ENCODE measurements at regions not wholly inside any gene's neighbourhood (a gene's known extent, or its start where the extent isn't known, plus 50 kb on each side); places are given as distances from the start of the nearest gene placed in this dataset.

DNA sequence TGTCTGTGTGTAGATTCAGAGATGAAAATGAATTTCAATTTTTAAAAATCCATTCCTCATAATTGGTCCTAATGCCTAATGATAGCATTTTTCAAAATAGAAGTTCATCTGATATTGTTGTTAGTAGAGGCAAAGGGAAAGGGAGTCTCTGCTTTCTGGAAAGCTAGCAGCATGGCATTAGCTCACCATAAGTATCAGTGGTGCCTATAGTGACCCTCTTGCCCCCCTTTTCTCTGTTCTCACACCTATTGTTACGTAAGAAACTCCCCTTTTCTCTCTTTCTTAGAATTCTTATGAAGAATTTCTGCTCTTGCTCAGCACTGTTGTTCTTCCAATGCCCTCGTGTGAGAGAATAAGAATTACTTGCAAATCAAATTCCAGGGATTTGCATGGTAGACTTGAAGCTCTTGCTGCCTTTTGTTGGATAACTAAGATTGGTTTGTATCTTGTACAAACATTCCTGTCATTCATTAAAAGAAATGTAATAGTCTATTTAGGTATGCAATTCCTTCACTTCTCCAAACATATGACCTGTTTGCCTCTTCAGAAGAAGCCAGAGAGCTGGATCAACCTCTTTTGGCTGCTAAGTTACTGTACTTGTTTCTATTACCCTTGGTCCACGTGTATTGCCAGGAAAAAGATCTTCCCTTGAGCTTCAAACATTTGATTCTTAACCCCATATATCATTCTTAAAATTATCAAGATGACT, 69.2 kb upstream of the MAGI3 start:
- 7% methylated on average over 3 of the region's 3 CpGs for WGBS (ENCODE audit: low lambda C conversion rate)
- POLR2A ChIA-PET: no interaction called here
- H3K4me1 ChIP-seq (ENCODE audit: insufficient read depth, low read length): no peaks in the 10 kb centered on the region

More for the DNA sequence above, 69.2 kb upstream of the MAGI3 start:
- H3K4me2 ChIP-seq (ENCODE audit: low read depth, low read length): no peak overlapping the region
- H4K20me1 ChIP-seq (ENCODE audit: insufficient read depth, low read length): no peaks in the 10 kb centered on the region
- no peaks in the 10 kb centered on the region for H3K9me3 ChIP-seq (ENCODE audit: low read length)
- ATAC-seq (no peak), FAIRE-seq (no peak), DNase-seq (ENCODE audit: low spot score) (no peak)
- CTCF ChIA-PET (ENCODE audit: low intra/inter-chr PET ratio, low total read pairs): no interaction called here
- H3K27ac ChIP-seq (ENCODE audit: extremely low read length, insufficient read depth, low read length): no peak overlapping the region
- no peaks in the 10 kb centered on the region for H3K79me2 ChIP-seq (ENCODE audit: insufficient read depth, low read length)
- no peak overlapping the region for H3K4me3 ChIP-seq (replicated peaks in 1 of 3; ENCODE audit: insufficient read depth in 1 of 3, low read depth in 2 of 3, low read length in 3 of 3)
- intact Hi-C loops (cut with micrococcal nuclease; ENCODE audit: unreplicated experiment) (no loop called here), in situ Hi-C loops (cut with HindIII; ENCODE audit: extremely low pct_ligation_motif_present, low pct_unique_long_range_greater_than_20kb) (no loop called here)
- peaks cover 0 to 1% of the 10 kb centered on the region in 2 experiments; a peak in 2 of 5 replicates for H3K27me3 ChIP-seq (ENCODE audit: control insufficient read depth in 1 of 2, insufficient read depth in 2 of 2, low read length in 2 of 2)
- no peak overlapping the region for H2AFZ ChIP-seq (ENCODE audit: low read length)
- TF ChIP-seq DR1 (CRISPR knock-in tag; IDR thresholded peaks at IDR 0.05): no peak
- no peak for TF ChIP-seq ZNF547 (CRISPR knock-in tag; IDR thresholded peaks at IDR 0.05)
- TF ChIP-seq JUNB (CRISPR knock-in tag; IDR thresholded peaks at IDR 0.05; ENCODE audit: borderline replicate concordance): no peak
- TF ChIP-seq ZNF138 (CRISPR knock-in tag; IDR thresholded peaks at IDR 0.05; ENCODE audit: low read depth): no peak
- TF ChIP-seq, protein P1, sequence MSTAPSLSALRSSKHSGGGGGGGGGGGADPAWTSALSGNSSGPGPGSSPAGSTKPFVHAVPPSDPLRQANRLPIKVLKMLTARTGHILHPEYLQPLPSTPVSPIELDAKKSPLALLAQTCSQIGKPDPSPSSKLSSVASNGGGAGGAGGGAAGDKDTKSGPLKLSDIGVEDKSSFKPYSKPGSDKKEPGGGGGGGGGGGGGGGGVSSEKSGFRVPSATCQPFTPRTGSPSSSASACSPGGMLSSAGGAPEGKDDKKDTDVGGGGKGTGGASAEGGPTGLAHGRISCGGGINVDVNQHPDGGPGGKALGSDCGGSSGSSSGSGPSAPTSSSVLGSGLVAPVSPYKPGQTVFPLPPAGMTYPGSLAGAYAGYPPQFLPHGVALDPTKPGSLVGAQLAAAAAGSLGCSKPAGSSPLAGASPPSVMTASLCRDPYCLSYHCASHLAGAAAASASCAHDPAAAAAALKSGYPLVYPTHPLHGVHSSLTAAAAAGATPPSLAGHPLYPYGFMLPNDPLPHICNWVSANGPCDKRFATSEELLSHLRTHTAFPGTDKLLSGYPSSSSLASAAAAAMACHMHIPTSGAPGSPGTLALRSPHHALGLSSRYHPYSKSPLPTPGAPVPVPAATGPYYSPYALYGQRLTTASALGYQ (CRISPR knock-in tag; IDR thresholded peaks at IDR 0.05): no peak
- no peak for TF ChIP-seq NFE2 (CRISPR knock-in tag; IDR thresholded peaks at IDR 0.05)
- TF ChIP-seq ZNF232 (CRISPR knock-in tag; IDR thresholded peaks at IDR 0.05; ENCODE audit: borderline replicate concordance): no peak
- TF ChIP-seq ZNF468 (CRISPR knock-in tag; IDR thresholded peaks at IDR 0.05): no peak
- TF ChIP-seq, protein P2, sequence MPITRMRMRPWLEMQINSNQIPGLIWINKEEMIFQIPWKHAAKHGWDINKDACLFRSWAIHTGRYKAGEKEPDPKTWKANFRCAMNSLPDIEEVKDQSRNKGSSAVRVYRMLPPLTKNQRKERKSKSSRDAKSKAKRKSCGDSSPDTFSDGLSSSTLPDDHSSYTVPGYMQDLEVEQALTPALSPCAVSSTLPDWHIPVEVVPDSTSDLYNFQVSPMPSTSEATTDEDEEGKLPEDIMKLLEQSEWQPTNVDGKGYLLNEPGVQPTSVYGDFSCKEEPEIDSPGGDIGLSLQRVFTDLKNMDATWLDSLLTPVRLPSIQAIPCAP (CRISPR knock-in tag; IDR thresholded peaks at IDR 0.05; ENCODE audit: low read depth): no peak
- TF ChIP-seq, protein P3, sequence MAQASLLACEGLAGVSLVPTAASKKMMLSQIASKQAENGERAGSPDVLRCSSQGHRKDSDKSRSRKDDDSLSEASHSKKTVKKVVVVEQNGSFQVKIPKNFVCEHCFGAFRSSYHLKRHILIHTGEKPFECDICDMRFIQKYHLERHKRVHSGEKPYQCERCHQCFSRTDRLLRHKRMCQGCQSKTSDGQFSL (CRISPR knock-in tag; IDR thresholded peaks at IDR 0.05): no peak
- TF ChIP-seq TEAD2 (CRISPR knock-in tag; IDR thresholded peaks at IDR 0.05): no peak
- no peak for TF ChIP-seq ZNF3 (CRISPR knock-in tag; IDR thresholded peaks at IDR 0.05)
- TF ChIP-seq, protein P4, sequence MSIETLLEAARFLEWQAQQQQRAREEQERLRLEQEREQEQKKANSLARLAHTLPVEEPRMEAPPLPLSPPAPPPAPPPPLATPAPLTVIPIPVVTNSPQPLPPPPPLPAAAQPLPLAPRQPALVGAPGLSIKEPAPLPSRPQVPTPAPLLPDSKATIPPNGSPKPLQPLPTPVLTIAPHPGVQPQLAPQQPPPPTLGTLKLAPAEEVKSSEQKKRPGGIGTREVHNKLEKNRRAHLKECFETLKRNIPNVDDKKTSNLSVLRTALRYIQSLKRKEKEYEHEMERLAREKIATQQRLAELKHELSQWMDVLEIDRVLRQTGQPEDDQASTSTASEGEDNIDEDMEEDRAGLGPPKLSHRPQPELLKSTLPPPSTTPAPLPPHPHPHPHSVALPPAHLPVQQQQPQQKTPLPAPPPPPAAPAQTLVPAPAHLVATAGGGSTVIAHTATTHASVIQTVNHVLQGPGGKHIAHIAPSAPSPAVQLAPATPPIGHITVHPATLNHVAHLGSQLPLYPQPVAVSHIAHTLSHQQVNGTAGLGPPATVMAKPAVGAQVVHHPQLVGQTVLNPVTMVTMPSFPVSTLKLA (IDR thresholded peaks at IDR 0.05): no peak
- no peak for TF ChIP-seq ZNF883 (CRISPR knock-in tag; IDR thresholded peaks at IDR 0.05; ENCODE audit: not compliant biosample characterization)
- no peak for TF ChIP-seq ZNF678 (CRISPR knock-in tag; IDR thresholded peaks at IDR 0.05)
- TF ChIP-seq MAFG (CRISPR knock-in tag; IDR thresholded peaks at IDR 0.05): no peak
- no peak for TF ChIP-seq ZSCAN12 (CRISPR knock-in tag; IDR thresholded peaks at IDR 0.05)
- no peak overlapping the region for H3K9ac ChIP-seq (ENCODE audit: insufficient read depth, low read depth, low read length)
- H3K36me3 ChIP-seq (replicated peaks in 1 of 2; ENCODE audit: control insufficient read depth in 1 of 2, insufficient read depth in 2 of 2, low read length in 2 of 2): no peaks in the 10 kb centered on the region
- BruUV-seq (replicated peaks): no TSS peak
